ENCODE measurements at regions not wholly inside any gene's neighbourhood (a gene's known extent, or its start where the extent isn't known, plus 50 kb on each side); places are given as distances from the start of the nearest gene placed in this dataset.

DNA sequence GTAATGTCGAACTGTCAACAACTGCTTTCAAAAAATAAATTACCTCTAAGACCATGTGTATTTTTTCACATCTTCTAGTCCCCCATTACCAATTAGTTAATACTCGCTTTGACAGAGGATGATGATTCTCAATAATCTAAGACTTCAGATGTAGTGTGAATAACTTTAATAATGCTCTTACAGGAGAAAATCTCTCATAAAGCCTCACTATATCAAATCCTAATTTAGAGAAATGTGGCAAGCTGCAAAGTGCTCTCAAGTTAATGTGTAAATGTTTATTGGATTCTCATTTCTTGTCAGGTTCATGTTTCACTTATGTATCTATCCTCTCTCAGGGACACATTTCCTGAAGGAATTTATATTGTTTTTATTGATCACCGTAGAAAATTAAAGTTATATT, 223.9 kb downstream of the CDH7 start:
- peak in 1 of 6 donors; percentile 54 for DNase-seq (ENCODE audit: low read depth in 4 of 6, low spot score in 6 of 6)
- H3K4me3 ChIP-seq (ENCODE audit: low read depth, low read length): no peak overlapping the region
- no peaks in the 10 kb centered on the region for H3K9me3 ChIP-seq (ENCODE audit: control insufficient read depth, insufficient read depth, low read length)
- no peaks in the 10 kb centered on the region for H3K27me3 ChIP-seq (ENCODE audit: control insufficient read depth, insufficient read depth, low read length)
- no peak overlapping the region for H3K27ac ChIP-seq (ENCODE audit: low read depth, low read length)
- no CpG with 5 or more reads among the region's 3 CpGs for WGBS (ENCODE audit: insufficient coverage)
- no peaks in the 10 kb centered on the region for H3K36me3 ChIP-seq (ENCODE audit: control insufficient read depth, insufficient read depth, low read length)
- H3K4me1 ChIP-seq (ENCODE audit: control insufficient read depth, insufficient read depth, low read length): no peaks in the 10 kb centered on the region

GRCh38 chr18:65968239-65969004, 217.6 kb downstream of the CDH7 start:
- Histone ChIP-seq H3K27ac (ENCODE audit: low read depth, low read length) (no peak overlapping the region), H3K36me3 (ENCODE audit: control insufficient read depth, insufficient read depth, low read length) (no peaks in the 10 kb centered on the region), H3K9me3 (ENCODE audit: control insufficient read depth, insufficient read depth, low read length) (no peaks in the 10 kb centered on the region), H3K4me1 (ENCODE audit: control insufficient read depth, insufficient read depth, low read length) (no peaks in the 10 kb centered on the region), H3K27me3 (ENCODE audit: control insufficient read depth, insufficient read depth, low read length) (no peaks in the 10 kb centered on the region), H3K4me3 (ENCODE audit: low read depth, low read length) (no peak overlapping the region)
- DNase-seq (ENCODE audit: low read depth in 4 of 6, low spot score in 6 of 6): no peak
- WGBS (ENCODE audit: insufficient coverage): no CpG with 5 or more reads among the region's 7 CpGs

DNA sequence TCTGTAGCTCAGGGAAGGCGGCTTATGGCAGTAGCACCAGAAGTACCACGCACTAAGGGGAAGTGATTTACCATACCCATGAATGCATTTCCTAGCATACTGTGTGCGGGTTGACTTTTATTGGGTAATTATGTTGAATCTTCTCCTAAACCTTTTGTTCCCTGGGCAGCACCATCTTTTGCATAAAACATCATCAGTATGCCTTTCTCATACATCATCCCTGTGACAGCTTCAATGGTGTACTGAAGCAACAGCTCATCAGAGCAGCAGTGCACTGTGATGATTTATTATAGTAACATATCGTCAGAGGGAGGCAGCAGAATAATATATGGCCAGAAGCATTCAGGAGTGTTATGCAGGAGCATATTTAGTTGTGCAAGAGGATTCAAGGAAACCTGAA, 204.9 kb downstream of the CDH7 start:
- no peak overlapping the region for H3K27ac ChIP-seq (ENCODE audit: low read depth, low read length)
- peak in 2 of 6 donors; percentile 9 to 86 for DNase-seq (ENCODE audit: low read depth in 4 of 6, low spot score in 6 of 6)
- H3K27me3 ChIP-seq (ENCODE audit: control insufficient read depth, insufficient read depth, low read length): no peaks in the 10 kb centered on the region
- H3K9me3 ChIP-seq (ENCODE audit: control insufficient read depth, insufficient read depth, low read length): no peaks in the 10 kb centered on the region
- no peaks in the 10 kb centered on the region for H3K4me1 ChIP-seq (ENCODE audit: control insufficient read depth, insufficient read depth, low read length)
- no peaks in the 10 kb centered on the region for H3K36me3 ChIP-seq (ENCODE audit: control insufficient read depth, insufficient read depth, low read length)
- H3K4me3 ChIP-seq (ENCODE audit: low read depth, low read length): no peak overlapping the region
- no CpG with 5 or more reads among the region's 4 CpGs for WGBS (ENCODE audit: insufficient coverage)

GRCh38 chr18:65954372-65954771, 203.6 kb downstream of the CDH7 start:
- Histone ChIP-seq H3K36me3 (ENCODE audit: control insufficient read depth, insufficient read depth, low read length) (no peaks in the 10 kb centered on the region), H3K27ac (ENCODE audit: low read depth, low read length) (no peak overlapping the region), H3K9me3 (ENCODE audit: control insufficient read depth, insufficient read depth, low read length) (no peaks in the 10 kb centered on the region), H3K4me3 (ENCODE audit: low read depth, low read length) (no peak overlapping the region), H3K4me1 (ENCODE audit: control insufficient read depth, insufficient read depth, low read length) (no peaks in the 10 kb centered on the region), H3K27me3 (ENCODE audit: control insufficient read depth, insufficient read depth, low read length) (no peaks in the 10 kb centered on the region)
- 100% methylated on average over 2 of the region's 7 CpGs for WGBS (ENCODE audit: insufficient coverage)
- DNase-seq (ENCODE audit: low read depth in 4 of 6, low spot score in 6 of 6): no peak

GRCh38 chr18:65946777-65947176, 196.0 kb downstream of the CDH7 start:
- DNase-seq (ENCODE audit: low read depth in 4 of 6, low spot score in 6 of 6): no peak
- Histone ChIP-seq H3K27ac (ENCODE audit: low read depth, low read length) (no peak overlapping the region), H3K9me3 (ENCODE audit: control insufficient read depth, insufficient read depth, low read length) (no peaks in the 10 kb centered on the region), H3K36me3 (ENCODE audit: control insufficient read depth, insufficient read depth, low read length) (no peaks in the 10 kb centered on the region), H3K4me1 (ENCODE audit: control insufficient read depth, insufficient read depth, low read length) (no peaks in the 10 kb centered on the region), H3K27me3 (ENCODE audit: control insufficient read depth, insufficient read depth, low read length) (no peaks in the 10 kb centered on the region), H3K4me3 (ENCODE audit: low read depth, low read length) (no peak overlapping the region)
- 86% methylated on average over 2 of the region's 3 CpGs for WGBS (ENCODE audit: insufficient coverage)

- Histone ChIP-seq H3K36me3 (ENCODE audit: control insufficient read depth, insufficient read depth, low read length) (no peaks in the 10 kb centered on the region), H3K9me3 (ENCODE audit: control insufficient read depth, insufficient read depth, low read length) (no peaks in the 10 kb centered on the region), H3K27ac (ENCODE audit: low read depth, low read length) (no peak overlapping the region), H3K4me3 (ENCODE audit: low read depth, low read length) (no peak overlapping the region), H3K4me1 (ENCODE audit: control insufficient read depth, insufficient read depth, low read length) (no peaks in the 10 kb centered on the region), H3K27me3 (ENCODE audit: control insufficient read depth, insufficient read depth, low read length) (no peaks in the 10 kb centered on the region)
- DNase-seq (ENCODE audit: low read depth in 4 of 6, low spot score in 6 of 6): no peak
- WGBS (ENCODE audit: insufficient coverage): 96% methylated on average over 2 of the region's 3 CpGs
Observed at GRCh38 chr18:65943268-65943667, 192.5 kb downstream of the CDH7 start.

GRCh38 chr18:65942854-65943253, 192.0 kb downstream of the CDH7 start:
- Histone ChIP-seq H3K27ac (ENCODE audit: low read depth, low read length) (no peak overlapping the region), H3K36me3 (ENCODE audit: control insufficient read depth, insufficient read depth, low read length) (no peaks in the 10 kb centered on the region), H3K9me3 (ENCODE audit: control insufficient read depth, insufficient read depth, low read length) (no peaks in the 10 kb centered on the region), H3K4me1 (ENCODE audit: control insufficient read depth, insufficient read depth, low read length) (no peaks in the 10 kb centered on the region), H3K4me3 (ENCODE audit: low read depth, low read length) (no peak overlapping the region), H3K27me3 (ENCODE audit: control insufficient read depth, insufficient read depth, low read length) (no peaks in the 10 kb centered on the region)
- DNase-seq (ENCODE audit: low read depth in 4 of 6, low spot score in 6 of 6): no peak
- no CpG with 5 or more reads among the region's 1 CpG for WGBS (ENCODE audit: insufficient coverage)

DNA sequence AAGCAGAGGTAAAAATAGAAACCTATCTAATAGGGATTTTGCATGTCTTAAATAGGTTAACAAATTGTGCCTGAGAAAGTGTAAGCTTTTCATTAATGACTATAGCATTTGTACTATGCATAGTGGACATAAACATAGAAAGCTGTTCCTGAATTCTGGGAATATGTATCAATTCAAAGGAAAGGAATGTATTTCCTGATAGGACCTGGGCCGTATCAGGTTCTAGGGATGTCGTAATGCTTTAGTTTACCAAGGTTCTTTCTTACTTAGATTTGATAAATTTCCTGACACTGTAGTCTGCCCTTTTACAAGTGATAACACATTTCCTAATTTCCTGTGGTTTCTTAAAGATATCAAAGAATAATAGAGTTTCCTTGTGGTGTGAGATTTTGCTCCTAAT, 191.3 kb downstream of the CDH7 start:
- no peak overlapping the region for H3K27ac ChIP-seq (ENCODE audit: low read depth, low read length)
- no peaks in the 10 kb centered on the region for H3K9me3 ChIP-seq (ENCODE audit: control insufficient read depth, insufficient read depth, low read length)
- no peaks in the 10 kb centered on the region for H3K36me3 ChIP-seq (ENCODE audit: control insufficient read depth, insufficient read depth, low read length)
- no CpG with 5 or more reads among the region's 2 CpGs for WGBS (ENCODE audit: insufficient coverage)
- H3K27me3 ChIP-seq (ENCODE audit: control insufficient read depth, insufficient read depth, low read length): no peaks in the 10 kb centered on the region
- no peaks in the 10 kb centered on the region for H3K4me1 ChIP-seq (ENCODE audit: control insufficient read depth, insufficient read depth, low read length)
- no peak overlapping the region for H3K4me3 ChIP-seq (ENCODE audit: low read depth, low read length)
- DNase-seq (ENCODE audit: low read depth in 4 of 6, low spot score in 6 of 6): no peak

- H3K27ac ChIP-seq (ENCODE audit: low read depth, low read length): no peak overlapping the region
- no CpG with 5 or more reads among the region's 4 CpGs for WGBS (ENCODE audit: insufficient coverage)
- H3K27me3 ChIP-seq (ENCODE audit: control insufficient read depth, insufficient read depth, low read length): no peaks in the 10 kb centered on the region
- H3K9me3 ChIP-seq (ENCODE audit: control insufficient read depth, insufficient read depth, low read length): no peaks in the 10 kb centered on the region
- no peak overlapping the region for H3K4me3 ChIP-seq (ENCODE audit: low read depth, low read length)
- no peaks in the 10 kb centered on the region for H3K36me3 ChIP-seq (ENCODE audit: control insufficient read depth, insufficient read depth, low read length)
- DNase-seq (ENCODE audit: low read depth in 4 of 6, low spot score in 6 of 6): no peak
- H3K4me1 ChIP-seq (ENCODE audit: control insufficient read depth, insufficient read depth, low read length): no peaks in the 10 kb centered on the region
Observed at GRCh38 chr18:65941482-65941881, 190.7 kb downstream of the CDH7 start.
